HG03280 (cell line): ENCODE measurements at regions not wholly inside any gene's neighbourhood (a gene's known extent, or its start where the extent isn't known, plus 50 kb on each side); places are given as distances from the start of the nearest gene placed in this dataset.
"Not testable (repeated sequence)": the region's sequence is repeated elsewhere in the genome, so short reads cannot be mapped to it uniquely, and the experiment has no call there.

Experiments
- ATAC-seq: cut with Tn5 transposase; IDR thresholded peaks from one replicate; pipeline ENCODE4 v1.9.1; 2021; ENCODE audit warnings: mild to moderate bottlenecking, moderate library complexity; ENCODE audit not compliant: unreplicated experiment

GRCh38 chr10:129210876-129211275, 256.2 kb upstream of the MGMT start:
- ATAC-seq, result no peak

- no peak for ATAC-seq
Observed at GRCh38 chr10:129213256-129213655, 253.8 kb upstream of the MGMT start.

- ATAC-seq, result not testable (repeated sequence)
Observed at GRCh38 chr10:129213996-129214395, 253.0 kb upstream of the MGMT start.

- no peak for ATAC-seq
Observed at GRCh38 chr10:129219364-129219763, 247.7 kb upstream of the MGMT start.

- no peak for ATAC-seq
Observed at GRCh38 chr10:129222436-129222835, 244.6 kb upstream of the MGMT start.

GRCh38 chr10:129223363-129223762, 243.7 kb upstream of the MGMT start:
- no peak for ATAC-seq

GRCh38 chr10:129224065-129224464, 243.0 kb upstream of the MGMT start:
- ATAC-seq, result no peak

GRCh38 chr10:129231821-129232220, 235.2 kb upstream of the MGMT start:
- no peak for ATAC-seq

- no peak for ATAC-seq
Observed at GRCh38 chr10:129233351-129234148, 233.5 kb upstream of the MGMT start.

GRCh38 chr10:129236274-129236691, 230.8 kb upstream of the MGMT start:
- ATAC-seq, result no peak

- ATAC-seq, result no peak
Observed at GRCh38 chr10:129241461-129241860, 225.6 kb upstream of the MGMT start.

GRCh38 chr10:129244298-129244697, 222.7 kb upstream of the MGMT start:
- no peak for ATAC-seq

- ATAC-seq, result no peak
Observed at GRCh38 chr10:129244757-129245156, 222.3 kb upstream of the MGMT start.

- no peak for ATAC-seq
Observed at GRCh38 chr10:129253161-129253864, 213.7 kb upstream of the MGMT start.

GRCh38 chr10:129253865-129254179, 213.2 kb upstream of the MGMT start:
- ATAC-seq, result no peak

GRCh38 chr10:129258283-129258923, 208.6 kb upstream of the MGMT start:
- ATAC-seq, result no peak

GRCh38 chr10:129259128-129259815, 207.8 kb upstream of the MGMT start:
- ATAC-seq, result no peak

GRCh38 chr10:129272176-129272575, 194.9 kb upstream of the MGMT start:
- no peak for ATAC-seq

- no peak for ATAC-seq
Observed at GRCh38 chr10:129272866-129273650, 194.0 kb upstream of the MGMT start.

- no peak for ATAC-seq
Observed at GRCh38 chr10:129273860-129274259, 193.2 kb upstream of the MGMT start.
